Upper lobe of left lung (tissue), 6 donors: ENCODE measurements at regions not wholly inside any gene's neighbourhood (a gene's known extent, or its start where the extent isn't known, plus 50 kb on each side); places are given as distances from the start of the nearest gene placed in this dataset.

ENCODE experiments used
- ATAC-seq, 2 donors: fragments of 200-7000 bp; cut with Tn5 transposase; one replicate each; pipeline ENCODE4 v1.9.1; 2022; ENCODE audit warnings: mild to moderate bottlenecking in 2 of 2, moderate library complexity in 2 of 2; ENCODE audit not compliant: low FRiP score in 2 of 2
- DNase-seq, 2 donors: peaks; one replicate each; pipeline ENCODE4 v3.0.0-alpha.2; 2019 to 2020
- H3K27ac ChIP-seq, 4 donors: fragments of 200-600 bp; sonication (generic); one replicate each; pipeline ENCODE4 v1.5.1; 2016 to 2019
- H3K27me3 ChIP-seq, 4 donors: fragments of 200-600 bp; sonication (generic); one replicate each; pipeline ENCODE4 v1.5.1; 2017 to 2019
- H3K36me3 ChIP-seq, 4 donors: fragments of 200-600 bp; sonication (generic); one replicate each; pipeline ENCODE4 v1.5.1; 2016 to 2019
- H3K4me1 ChIP-seq, 4 donors: fragments of 200-600 bp; sonication (generic); one replicate each; pipeline ENCODE4 v1.5.1; 2018 to 2019
- H3K4me3 ChIP-seq, 4 donors: fragments of 200-600 bp; sonication (generic); one replicate each; pipeline ENCODE4 v1.5.1; 2017 to 2019; ENCODE audit warnings: mild to moderate bottlenecking in 2 of 4, moderate library complexity in 1 of 4
- H3K9me3 ChIP-seq, 4 donors: fragments of 200-600 bp; sonication (generic); one replicate each; pipeline ENCODE4 v1.5.1; 2018 to 2019
- EP300 ChIP-seq, 4 donors: sonication (generic); formaldehyde crosslinking; IDR thresholded peaks; one replicate each; pipeline ENCODE4 v1.5.1; 2017; ENCODE audit warnings: antibody characterized with exemption in 4 of 4, control low read depth in 2 of 4
- POLR2A ChIP-seq, 4 donors: fragments of 450-650 bp; IDR thresholded peaks; one replicate each; pipeline ENCODE4 v1.5.1; 2016 to 2017; ENCODE audit warnings: antibody characterized with exemption in 4 of 4, mild to moderate bottlenecking in 2 of 4
- POLR2AphosphoS5 ChIP-seq, 2 donors: sonication (generic); formaldehyde crosslinking; IDR thresholded peaks; one replicate each; pipeline ENCODE4 v1.5.1; 2017; ENCODE audit warnings: antibody characterized with exemption in 2 of 2
- WGBS, 2 donors: methylation state at CpG; one replicate each; pipeline ENCODE4 v1.1.5; 2017 to 2018; 5-methylcytosine and 5-hydroxymethylcytosine counted together
- TF ChIP-seq, protein P1 (sequence below), 6 experiments: fragments of 450-650 bp in 4 of 6; fragments of 200-600 bp in 2 of 6; sonication (generic) in 2 of 6; IDR thresholded peaks; one replicate each; pipeline ENCODE4 v1.5.1; 2016 to 2019; ENCODE audit warnings: antibody characterized with exemption in 6 of 6
- donor health status: DM: no; HTN: no; CAD: no; lungs with moderate emphysema.
- donor health status: DM: no; HTN: yes; CAD: no; lungs with severe emphysema.

DNA sequence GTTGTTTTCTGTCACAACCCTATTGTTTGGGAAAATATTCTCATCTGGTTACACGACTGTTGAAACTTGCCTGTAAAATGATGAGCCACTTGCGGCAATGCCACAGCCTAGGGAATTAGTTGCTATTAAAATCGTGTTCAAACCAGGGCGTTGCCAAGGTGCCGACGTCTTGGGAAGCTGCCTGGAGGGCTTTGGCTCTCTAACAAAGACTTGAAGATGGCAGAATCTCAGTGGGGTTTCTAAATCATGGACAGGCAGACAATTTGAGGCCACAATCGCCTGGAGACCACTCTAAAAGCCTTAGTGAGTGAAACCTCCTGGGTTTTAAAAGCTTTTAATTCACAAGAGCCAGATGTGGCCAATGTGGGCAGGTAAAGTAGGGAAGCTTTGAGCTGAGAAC is 117.2 kb upstream of the BMAL1 start:
- no peak for TF ChIP-seq POLR2AphosphoS5 (IDR thresholded peaks at IDR 0.05)
- TF ChIP-seq, protein P1, sequence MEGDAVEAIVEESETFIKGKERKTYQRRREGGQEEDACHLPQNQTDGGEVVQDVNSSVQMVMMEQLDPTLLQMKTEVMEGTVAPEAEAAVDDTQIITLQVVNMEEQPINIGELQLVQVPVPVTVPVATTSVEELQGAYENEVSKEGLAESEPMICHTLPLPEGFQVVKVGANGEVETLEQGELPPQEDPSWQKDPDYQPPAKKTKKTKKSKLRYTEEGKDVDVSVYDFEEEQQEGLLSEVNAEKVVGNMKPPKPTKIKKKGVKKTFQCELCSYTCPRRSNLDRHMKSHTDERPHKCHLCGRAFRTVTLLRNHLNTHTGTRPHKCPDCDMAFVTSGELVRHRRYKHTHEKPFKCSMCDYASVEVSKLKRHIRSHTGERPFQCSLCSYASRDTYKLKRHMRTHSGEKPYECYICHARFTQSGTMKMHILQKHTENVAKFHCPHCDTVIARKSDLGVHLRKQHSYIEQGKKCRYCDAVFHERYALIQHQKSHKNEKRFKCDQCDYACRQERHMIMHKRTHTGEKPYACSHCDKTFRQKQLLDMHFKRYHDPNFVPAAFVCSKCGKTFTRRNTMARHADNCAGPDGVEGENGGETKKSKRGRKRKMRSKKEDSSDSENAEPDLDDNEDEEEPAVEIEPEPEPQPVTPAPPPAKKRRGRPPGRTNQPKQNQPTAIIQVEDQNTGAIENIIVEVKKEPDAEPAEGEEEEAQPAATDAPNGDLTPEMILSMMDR (IDR thresholded peaks at IDR 0.05): no peak
- TF ChIP-seq EP300 (IDR thresholded peaks at IDR 0.05): no peak
- no peak for TF ChIP-seq POLR2A (IDR thresholded peaks at IDR 0.05)
- no peaks in the 10 kb centered on the region for H3K36me3 ChIP-seq
- no peak overlapping the region for H3K27ac ChIP-seq
- H3K27me3 ChIP-seq: no peaks in the 10 kb centered on the region
- no peak overlapping the region for H3K4me3 ChIP-seq
- ATAC-seq: no peak
- no peak for DNase-seq
- no peaks in the 10 kb centered on the region for H3K9me3 ChIP-seq
- no peaks in the 10 kb centered on the region for H3K4me1 ChIP-seq
- 75 to 82% methylated on average over 7 of the region's 7 CpGs for WGBS, 2 donors

DNA sequence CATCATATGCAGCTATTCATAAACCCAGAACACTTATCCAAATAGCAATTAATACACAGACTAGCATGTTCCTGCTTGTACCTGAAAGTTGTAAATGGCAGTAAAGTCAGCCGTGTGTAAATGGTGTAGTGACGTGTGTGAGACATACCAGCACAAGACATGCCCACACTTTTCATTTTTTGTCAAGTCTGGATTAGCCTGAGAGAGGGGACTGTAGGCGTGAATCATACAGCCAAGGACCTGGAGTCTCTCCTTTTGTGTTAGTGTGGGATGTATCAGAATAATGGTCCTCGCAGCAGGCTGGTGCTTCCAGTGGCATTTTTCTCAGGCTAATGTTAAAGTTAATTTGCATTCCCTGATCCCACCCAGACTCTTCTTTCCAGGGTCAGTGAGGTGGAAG is 116.8 kb upstream of the BMAL1 start:
- ATAC-seq (no peak), DNase-seq (no peak)
- H3K27me3 ChIP-seq: no peaks in the 10 kb centered on the region
- H3K36me3 ChIP-seq: no peaks in the 10 kb centered on the region
- no peaks in the 10 kb centered on the region for H3K4me1 ChIP-seq
- WGBS, 2 donors: 68 to 81% methylated on average over 4 of the region's 4 CpGs
- H3K9me3 ChIP-seq: no peaks in the 10 kb centered on the region
- H3K4me3 ChIP-seq: no peak overlapping the region
- H3K27ac ChIP-seq: no peak overlapping the region
- TF ChIP-seq POLR2AphosphoS5 (IDR thresholded peaks at IDR 0.05) (no peak), EP300 (IDR thresholded peaks at IDR 0.05) (no peak)

DNA sequence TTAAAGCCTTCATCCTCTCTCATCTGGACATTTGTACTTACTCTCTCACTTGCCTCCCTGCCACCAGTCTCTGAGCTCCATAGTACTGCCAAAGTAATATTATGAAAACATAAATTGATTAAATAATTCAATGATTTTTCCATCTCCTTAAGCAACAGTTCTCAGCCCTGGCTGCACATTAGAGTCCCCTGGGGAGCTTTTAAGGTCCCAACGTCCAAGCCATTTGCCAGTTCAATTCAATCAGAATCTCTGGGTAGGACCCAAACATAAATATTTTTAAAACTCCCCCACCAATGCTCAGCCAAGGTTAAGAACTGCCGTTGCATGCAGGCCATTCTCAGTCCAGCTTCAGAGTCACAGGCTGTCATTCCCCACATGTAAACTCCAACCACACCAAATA is 114.4 kb upstream of the BMAL1 start:
- H3K4me3 ChIP-seq: no peak overlapping the region
- TF ChIP-seq POLR2A (IDR thresholded peaks at IDR 0.05): no peak
- no peak for TF ChIP-seq POLR2AphosphoS5 (IDR thresholded peaks at IDR 0.05)

DNA sequence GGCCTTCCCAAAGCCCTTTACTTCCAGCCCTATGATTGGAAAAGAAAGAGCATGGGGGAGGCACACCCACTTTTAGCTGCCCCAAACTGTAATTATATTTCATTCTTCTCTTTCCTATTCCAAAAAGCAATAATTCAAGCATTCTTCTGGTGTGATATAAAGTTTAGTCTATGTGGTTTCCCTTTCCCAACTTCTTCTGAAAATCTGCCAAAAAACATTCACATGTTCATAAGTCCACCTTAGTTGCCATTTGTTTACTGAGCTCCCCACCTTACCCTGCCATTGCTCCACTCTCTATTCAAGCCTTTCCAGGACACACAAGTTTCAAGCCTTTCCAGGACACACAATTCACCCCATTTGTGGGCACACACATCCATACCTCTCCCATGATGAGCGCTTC is 111.6 kb upstream of the BMAL1 start:
- ATAC-seq (no peak), DNase-seq (no peak)
- no peaks in the 10 kb centered on the region for H3K9me3 ChIP-seq
- H3K27me3 ChIP-seq: no peaks in the 10 kb centered on the region
- no peaks in the 10 kb centered on the region for H3K36me3 ChIP-seq
- no peak for TF ChIP-seq POLR2A (IDR thresholded peaks at IDR 0.05)
- TF ChIP-seq POLR2AphosphoS5 (IDR thresholded peaks at IDR 0.05): no peak
- no peak for TF ChIP-seq EP300 (IDR thresholded peaks at IDR 0.05)
- TF ChIP-seq, protein P1 (IDR thresholded peaks at IDR 0.05): no peak
- no peak overlapping the region for H3K4me3 ChIP-seq
- peaks cover 0 to 4% (median 0%) of the 10 kb centered on the region in 4 donors for H3K4me1 ChIP-seq
- no peak overlapping the region for H3K27ac ChIP-seq
- WGBS, 2 donors: 88 to 95% methylated on average over 1 of the region's 1 CpG

More for the DNA sequence above, 114.4 kb upstream of the BMAL1 start:
- H3K36me3 ChIP-seq: no peaks in the 10 kb centered on the region
- no peaks in the 10 kb centered on the region for H3K9me3 ChIP-seq
- ATAC-seq (no peak), DNase-seq (no peak)
- WGBS, 2 donors: 70 to 72% methylated on average over 2 of the region's 2 CpGs
- no peak overlapping the region for H3K27ac ChIP-seq
- H3K4me1 ChIP-seq: no peaks in the 10 kb centered on the region
- no peaks in the 10 kb centered on the region for H3K27me3 ChIP-seq

DNA sequence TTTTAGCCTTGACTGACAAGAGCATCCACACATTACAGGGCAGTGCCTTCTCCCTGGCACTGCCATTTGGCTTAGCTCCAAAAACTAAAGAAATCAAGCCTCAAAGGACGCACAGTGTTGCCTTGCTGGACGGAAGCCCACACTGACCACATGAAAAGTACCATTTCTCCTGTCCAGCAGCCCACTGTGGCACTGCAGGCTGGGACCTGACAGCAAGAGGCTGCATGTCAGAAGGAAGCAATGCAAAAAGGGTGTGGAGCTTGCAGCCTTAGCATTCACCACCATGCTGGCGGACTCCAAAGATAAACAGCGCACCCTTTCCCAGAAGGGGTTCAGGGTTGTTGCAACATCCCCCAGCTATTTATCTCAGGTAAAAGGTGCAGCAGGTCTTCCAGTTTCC is 109.3 kb upstream of the BMAL1 start:
- Histone ChIP-seq H3K9me3 (no peaks in the 10 kb centered on the region), H3K27ac (no peak overlapping the region), H3K4me3 (no peak overlapping the region), H3K4me1 (peaks cover 0 to 4% (median 0%) of the 10 kb centered on the region in 4 donors), H3K36me3 (no peaks in the 10 kb centered on the region), H3K27me3 (no peaks in the 10 kb centered on the region)
- DNase-seq: peak in 1 of 2 donors; percentile 25
- TF ChIP-seq POLR2AphosphoS5 (IDR thresholded peaks at IDR 0.05) (no peak), EP300 (IDR thresholded peaks at IDR 0.05) (no peak), POLR2A (IDR thresholded peaks at IDR 0.05) (no peak)
- TF ChIP-seq, protein P1 (IDR thresholded peaks at IDR 0.05): no peak
- 69 to 73% methylated on average over 4 of the region's 4 CpGs for WGBS, 2 donors
- ATAC-seq: no peak

DNA sequence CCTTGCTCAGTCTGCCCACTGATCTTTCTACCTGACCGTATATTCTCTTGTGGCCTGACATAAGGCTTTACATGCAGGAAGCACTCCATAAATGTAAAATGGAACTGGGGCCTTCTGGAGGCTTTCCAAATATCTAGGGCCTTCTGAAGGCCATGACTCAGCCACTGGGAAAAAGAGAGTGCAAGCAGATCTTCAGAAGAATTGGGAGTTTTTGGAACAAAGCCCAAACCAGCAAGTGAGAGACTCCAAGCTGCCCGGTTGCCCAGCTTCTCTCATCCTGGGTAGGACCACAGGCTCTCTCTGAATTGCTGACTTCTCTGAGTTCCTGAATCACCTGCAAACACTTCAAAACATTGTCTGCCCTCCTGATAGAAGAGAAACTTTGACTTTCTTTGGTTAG is 107.9 kb upstream of the BMAL1 start:
- 56 to 64% methylated on average over 2 of the region's 2 CpGs for WGBS, 2 donors
- H3K4me3 ChIP-seq: no peak overlapping the region
- no peaks in the 10 kb centered on the region for H3K9me3 ChIP-seq
- peaks cover 0 to 4% (median 0%) of the 10 kb centered on the region in 4 donors for H3K4me1 ChIP-seq
- ATAC-seq: peak in 1 of 2 donors; percentile 45
- no peak for TF ChIP-seq POLR2A (IDR thresholded peaks at IDR 0.05)
- no peak for TF ChIP-seq EP300 (IDR thresholded peaks at IDR 0.05)
- TF ChIP-seq, protein P1 (IDR thresholded peaks at IDR 0.05): no peak
- no peak for TF ChIP-seq POLR2AphosphoS5 (IDR thresholded peaks at IDR 0.05)
- no peak overlapping the region for H3K27ac ChIP-seq
- H3K36me3 ChIP-seq: no peaks in the 10 kb centered on the region
- DNase-seq: no peak
- H3K27me3 ChIP-seq: no peaks in the 10 kb centered on the region
